ENCODE measurements at regions not wholly inside any gene's neighbourhood (a gene's known extent, or its start where the extent isn't known, plus 50 kb on each side); places are given as distances from the start of the nearest gene placed in this dataset.

DNA sequence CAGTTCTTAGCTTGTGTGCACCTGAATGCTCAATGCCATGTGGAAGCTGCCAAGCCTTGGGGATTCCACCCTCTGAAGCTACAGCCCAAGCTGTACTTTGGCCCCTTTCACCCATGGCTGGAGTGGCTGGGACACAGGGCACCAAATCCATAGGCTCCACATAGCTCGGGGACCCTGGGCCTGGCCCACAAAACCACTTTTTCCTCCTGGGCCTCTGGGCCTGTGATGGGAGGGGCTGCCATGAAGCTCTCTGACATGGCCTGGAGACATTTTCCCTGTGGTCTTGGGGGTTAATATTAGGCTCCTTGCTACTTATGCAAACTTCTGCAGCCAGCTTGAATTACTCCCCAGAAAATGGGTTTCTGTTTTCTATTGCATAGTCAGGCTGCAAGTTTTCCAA, 579.9 kb downstream of the MATN1 start:
- TF ChIP-seq, protein P1, sequence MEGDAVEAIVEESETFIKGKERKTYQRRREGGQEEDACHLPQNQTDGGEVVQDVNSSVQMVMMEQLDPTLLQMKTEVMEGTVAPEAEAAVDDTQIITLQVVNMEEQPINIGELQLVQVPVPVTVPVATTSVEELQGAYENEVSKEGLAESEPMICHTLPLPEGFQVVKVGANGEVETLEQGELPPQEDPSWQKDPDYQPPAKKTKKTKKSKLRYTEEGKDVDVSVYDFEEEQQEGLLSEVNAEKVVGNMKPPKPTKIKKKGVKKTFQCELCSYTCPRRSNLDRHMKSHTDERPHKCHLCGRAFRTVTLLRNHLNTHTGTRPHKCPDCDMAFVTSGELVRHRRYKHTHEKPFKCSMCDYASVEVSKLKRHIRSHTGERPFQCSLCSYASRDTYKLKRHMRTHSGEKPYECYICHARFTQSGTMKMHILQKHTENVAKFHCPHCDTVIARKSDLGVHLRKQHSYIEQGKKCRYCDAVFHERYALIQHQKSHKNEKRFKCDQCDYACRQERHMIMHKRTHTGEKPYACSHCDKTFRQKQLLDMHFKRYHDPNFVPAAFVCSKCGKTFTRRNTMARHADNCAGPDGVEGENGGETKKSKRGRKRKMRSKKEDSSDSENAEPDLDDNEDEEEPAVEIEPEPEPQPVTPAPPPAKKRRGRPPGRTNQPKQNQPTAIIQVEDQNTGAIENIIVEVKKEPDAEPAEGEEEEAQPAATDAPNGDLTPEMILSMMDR (IDR thresholded peaks at IDR 0.05; ENCODE audit: low read depth, low read length, missing input control): no peak
- TF ChIP-seq TAF1 (conservative IDR thresholded peaks at IDR 0.05) (no peak), YY1 (IDR thresholded peaks at IDR 0.05) (no peak), JUND (IDR thresholded peaks at IDR 0.05) (no peak), NR2F2 (IDR thresholded peaks at IDR 0.05) (no peak), FOXA2 (IDR thresholded peaks at IDR 0.05) (no peak)
- TF ChIP-seq, protein P2, sequence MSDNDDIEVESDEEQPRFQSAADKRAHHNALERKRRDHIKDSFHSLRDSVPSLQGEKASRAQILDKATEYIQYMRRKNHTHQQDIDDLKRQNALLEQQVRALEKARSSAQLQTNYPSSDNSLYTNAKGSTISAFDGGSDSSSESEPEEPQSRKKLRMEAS (IDR thresholded peaks at IDR 0.05): no peak
- TF ChIP-seq, protein P3, sequence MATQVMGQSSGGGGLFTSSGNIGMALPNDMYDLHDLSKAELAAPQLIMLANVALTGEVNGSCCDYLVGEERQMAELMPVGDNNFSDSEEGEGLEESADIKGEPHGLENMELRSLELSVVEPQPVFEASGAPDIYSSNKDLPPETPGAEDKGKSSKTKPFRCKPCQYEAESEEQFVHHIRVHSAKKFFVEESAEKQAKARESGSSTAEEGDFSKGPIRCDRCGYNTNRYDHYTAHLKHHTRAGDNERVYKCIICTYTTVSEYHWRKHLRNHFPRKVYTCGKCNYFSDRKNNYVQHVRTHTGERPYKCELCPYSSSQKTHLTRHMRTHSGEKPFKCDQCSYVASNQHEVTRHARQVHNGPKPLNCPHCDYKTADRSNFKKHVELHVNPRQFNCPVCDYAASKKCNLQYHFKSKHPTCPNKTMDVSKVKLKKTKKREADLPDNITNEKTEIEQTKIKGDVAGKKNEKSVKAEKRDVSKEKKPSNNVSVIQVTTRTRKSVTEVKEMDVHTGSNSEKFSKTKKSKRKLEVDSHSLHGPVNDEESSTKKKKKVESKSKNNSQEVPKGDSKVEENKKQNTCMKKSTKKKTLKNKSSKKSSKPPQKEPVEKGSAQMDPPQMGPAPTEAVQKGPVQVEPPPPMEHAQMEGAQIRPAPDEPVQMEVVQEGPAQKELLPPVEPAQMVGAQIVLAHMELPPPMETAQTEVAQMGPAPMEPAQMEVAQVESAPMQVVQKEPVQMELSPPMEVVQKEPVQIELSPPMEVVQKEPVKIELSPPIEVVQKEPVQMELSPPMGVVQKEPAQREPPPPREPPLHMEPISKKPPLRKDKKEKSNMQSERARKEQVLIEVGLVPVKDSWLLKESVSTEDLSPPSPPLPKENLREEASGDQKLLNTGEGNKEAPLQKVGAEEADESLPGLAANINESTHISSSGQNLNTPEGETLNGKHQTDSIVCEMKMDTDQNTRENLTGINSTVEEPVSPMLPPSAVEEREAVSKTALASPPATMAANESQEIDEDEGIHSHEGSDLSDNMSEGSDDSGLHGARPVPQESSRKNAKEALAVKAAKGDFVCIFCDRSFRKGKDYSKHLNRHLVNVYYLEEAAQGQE (IDR thresholded peaks at IDR 0.05): no peak
